ENCODE measurements at regions not wholly inside any gene's neighbourhood (a gene's known extent, or its start where the extent isn't known, plus 50 kb on each side); places are given as distances from the start of the nearest gene placed in this dataset.

- peak in 1 of 2 donors; percentile 31 for DNase-seq (ENCODE audit: low read depth in 2 of 2)
- TF ChIP-seq CTCF (IDR thresholded peaks at IDR 0.05; ENCODE audit: low read depth, low read length) = no peak
- H3K4me3 ChIP-seq (replicated peaks in 1 of 2; ENCODE audit: low read depth in 2 of 2, low read length in 2 of 2) = no peak overlapping the region
Measured at GRCh38 chr4:124179506-124180186, 532.9 kb downstream of the ANKRD50 start.

- H3K4me3 ChIP-seq (replicated peaks in 1 of 2; ENCODE audit: low read depth in 2 of 2, low read length in 2 of 2) = no peak overlapping the region
- no peak for TF ChIP-seq CTCF (IDR thresholded peaks at IDR 0.05; ENCODE audit: low read depth, low read length)
- peak in 1 of 2 donors; percentile 20 for DNase-seq (ENCODE audit: low read depth in 2 of 2)
Measured at GRCh38 chr4:124181039-124181438, 531.5 kb downstream of the ANKRD50 start.

GRCh38 chr4:124183231-124183630 is 529.3 kb downstream of the ANKRD50 start:
- TF ChIP-seq CTCF (IDR thresholded peaks at IDR 0.05; ENCODE audit: low read depth, low read length) = no peak
- no peak for DNase-seq (ENCODE audit: low read depth in 2 of 2)
- no peak overlapping the region for H3K4me3 ChIP-seq (replicated peaks in 1 of 2; ENCODE audit: low read depth in 2 of 2, low read length in 2 of 2)

- DNase-seq (ENCODE audit: low read depth in 2 of 2) = peak in 1 of 2 donors; percentile 26
- H3K4me3 ChIP-seq (replicated peaks in 1 of 2; ENCODE audit: low read depth in 2 of 2, low read length in 2 of 2) = no peak overlapping the region
- TF ChIP-seq CTCF (IDR thresholded peaks at IDR 0.05; ENCODE audit: low read depth, low read length) = no peak
Measured at GRCh38 chr4:124183926-124184325, 528.6 kb downstream of the ANKRD50 start.

GRCh38 chr4:124184792-124185191 is 527.7 kb downstream of the ANKRD50 start:
- H3K4me3 ChIP-seq (replicated peaks in 1 of 2; ENCODE audit: low read depth in 2 of 2, low read length in 2 of 2) = no peak overlapping the region
- no peak for DNase-seq (ENCODE audit: low read depth in 2 of 2)
- no peak for TF ChIP-seq CTCF (IDR thresholded peaks at IDR 0.05; ENCODE audit: low read depth, low read length)

- no peak for TF ChIP-seq CTCF (IDR thresholded peaks at IDR 0.05; ENCODE audit: low read depth, low read length)
- no peak for DNase-seq (ENCODE audit: low read depth in 2 of 2)
- H3K4me3 ChIP-seq (replicated peaks in 1 of 2; ENCODE audit: low read depth in 2 of 2, low read length in 2 of 2) = no peak overlapping the region
Measured at GRCh38 chr4:124188595-124188994, 523.9 kb downstream of the ANKRD50 start.

GRCh38 chr4:124189545-124189944 is 523.0 kb downstream of the ANKRD50 start:
- no peak for TF ChIP-seq CTCF (IDR thresholded peaks at IDR 0.05; ENCODE audit: low read depth, low read length)
- peak in 1 of 2 donors; percentile 2 for DNase-seq (ENCODE audit: low read depth in 2 of 2)
- no peak overlapping the region for H3K4me3 ChIP-seq (replicated peaks in 1 of 2; ENCODE audit: low read depth in 2 of 2, low read length in 2 of 2)
